DND-41 (cell line): ENCODE measurements at regions not wholly inside any gene's neighbourhood (a gene's known extent, or its start where the extent isn't known, plus 50 kb on each side); places are given as distances from the start of the nearest gene placed in this dataset.

ENCODE experiments used
- CTCF ChIP-seq: IDR thresholded peaks from 2 replicates; pipeline ENCODE4 v1.5.1; 2012; ENCODE audit warnings: borderline replicate concordance, low read length, moderate library complexity, mild to moderate bottlenecking; ENCODE audit not compliant: poor library complexity, severe bottlenecking; ENCODE audit errors: extremely low read depth
- EZH2 ChIP-seq: IDR thresholded peaks from 3 replicates; pipeline ENCODE4 v1.6.1; 2012; ENCODE audit warnings: borderline replicate concordance, low read depth, mild to moderate bottlenecking, moderate library complexity, low read length, inconsistent platforms; ENCODE audit not compliant: severe bottlenecking

- no peak for TF ChIP-seq CTCF
- TF ChIP-seq EZH2, result no peak
Measured at GRCh38 chr6:40755749-40756452, 168.7 kb upstream of the LRFN2 start.
